ENCODE measurements at regions not wholly inside any gene's neighbourhood (a gene's known extent, or its start where the extent isn't known, plus 50 kb on each side); places are given as distances from the start of the nearest gene placed in this dataset.

GRCh38 chr13:68019901-68020300 lies 789.8 kb upstream of the PCDH9 start:
- Mint-ChIP-seq H3K27ac (ENCODE audit: unreplicated experiment) (no peak overlapping the region), H3K9me3 (ENCODE audit: unreplicated experiment) (no peaks in the 10 kb centered on the region), H3K27me3 (ENCODE audit: low read depth, unreplicated experiment) (no peaks in the 10 kb centered on the region), H3K4me3 (ENCODE audit: unreplicated experiment) (no peak overlapping the region), H3K36me3 (ENCODE audit: low read depth, unreplicated experiment) (no peaks in the 10 kb centered on the region), H3K4me1 (ENCODE audit: low read depth, unreplicated experiment) (peaks cover 2% of the 10 kb centered on the region)
- no peaks in the 10 kb centered on the region for H3K36me3 ChIP-seq (ENCODE audit: insufficient read depth, low read length)
- DNase-seq (ENCODE audit: low read depth) (no peak), FAIRE-seq (no peak)
- H3K79me2 ChIP-seq (ENCODE audit: insufficient read depth, low read length), result no peaks in the 10 kb centered on the region
- H3K27ac ChIP-seq (ENCODE audit: low read depth, low read length), result no peak overlapping the region
- H3K9me3 ChIP-seq (ENCODE audit: insufficient read depth, low read depth, low read length), result no peaks in the 10 kb centered on the region
- no peak overlapping the region for H3K4me2 ChIP-seq (ENCODE audit: low read length)
- H2AFZ ChIP-seq (ENCODE audit: low read depth, low read length), result no peak overlapping the region
- H3K27me3 ChIP-seq (ENCODE audit: insufficient read depth, low read length), result no peaks in the 10 kb centered on the region
- H3K4me1 ChIP-seq (ENCODE audit: insufficient read depth, low read length), result no peaks in the 10 kb centered on the region
- no peaks in the 10 kb centered on the region for H4K20me1 ChIP-seq (ENCODE audit: insufficient read depth, low read length)
- no peak for TF ChIP-seq EZH2 (IDR thresholded peaks at IDR 0.05; ENCODE audit: insufficient read depth, low read length)
- TF ChIP-seq CTCF (IDR thresholded peaks at IDR 0.05; ENCODE audit: insufficient read depth, low read depth, low read length), result no peak
- no peak overlapping the region for H3K4me3 ChIP-seq (ENCODE audit: insufficient read depth, low read depth, low read length)
- H3K9ac ChIP-seq (ENCODE audit: low read length), result no peak overlapping the region

DNA sequence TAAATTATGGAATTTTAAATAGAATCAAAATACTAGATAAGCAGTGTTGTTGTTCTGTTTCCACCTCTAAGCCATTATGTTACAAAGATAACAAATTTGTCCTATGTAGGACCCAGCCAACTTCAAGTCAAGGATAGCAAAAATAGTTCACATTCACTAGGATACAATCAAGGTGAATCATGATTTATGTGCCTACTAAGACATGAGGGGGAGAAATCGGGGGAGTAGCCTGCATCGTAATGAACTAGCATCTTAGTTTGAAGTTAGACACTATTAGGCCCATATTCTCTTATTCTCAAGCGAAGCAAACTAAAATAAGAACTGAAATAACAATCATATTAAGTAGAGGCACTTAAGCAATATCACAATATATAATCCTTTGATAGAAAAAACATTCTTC lies 779.4 kb upstream of the PCDH9 start:
- no peak overlapping the region for H2AFZ ChIP-seq (ENCODE audit: low read depth, low read length)
- no peak overlapping the region for H3K9ac ChIP-seq (ENCODE audit: low read length)
- no peaks in the 10 kb centered on the region for H3K27me3 ChIP-seq (ENCODE audit: insufficient read depth, low read length)
- TF ChIP-seq EZH2 (IDR thresholded peaks at IDR 0.05; ENCODE audit: insufficient read depth, low read length), result no peak
- TF ChIP-seq CTCF (IDR thresholded peaks at IDR 0.05; ENCODE audit: insufficient read depth, low read depth, low read length), result no peak
- no peak overlapping the region for H3K4me3 Mint-ChIP-seq (ENCODE audit: unreplicated experiment)
- no peak overlapping the region for H3K4me2 ChIP-seq (ENCODE audit: low read length)
- no peaks in the 10 kb centered on the region for H4K20me1 ChIP-seq (ENCODE audit: insufficient read depth, low read length)
- no peak overlapping the region for H3K27ac Mint-ChIP-seq (ENCODE audit: unreplicated experiment)
- H3K4me3 ChIP-seq (ENCODE audit: insufficient read depth, low read depth, low read length), result no peak overlapping the region
- DNase-seq (ENCODE audit: low read depth) (no peak), FAIRE-seq (no peak)
- no peaks in the 10 kb centered on the region for H3K4me1 Mint-ChIP-seq (ENCODE audit: low read depth, unreplicated experiment)
- no peak overlapping the region for H3K27ac ChIP-seq (ENCODE audit: low read depth, low read length)
- H3K36me3 ChIP-seq (ENCODE audit: insufficient read depth, low read length), result no peaks in the 10 kb centered on the region
- H3K9me3 ChIP-seq (ENCODE audit: insufficient read depth, low read depth, low read length), result no peaks in the 10 kb centered on the region
- H3K9me3 Mint-ChIP-seq (ENCODE audit: unreplicated experiment), result no peaks in the 10 kb centered on the region
- no peaks in the 10 kb centered on the region for H3K4me1 ChIP-seq (ENCODE audit: insufficient read depth, low read length)
- no peaks in the 10 kb centered on the region for H3K27me3 Mint-ChIP-seq (ENCODE audit: low read depth, unreplicated experiment)
- H3K79me2 ChIP-seq (ENCODE audit: insufficient read depth, low read length), result no peaks in the 10 kb centered on the region
- no peaks in the 10 kb centered on the region for H3K36me3 Mint-ChIP-seq (ENCODE audit: low read depth, unreplicated experiment)

DNA sequence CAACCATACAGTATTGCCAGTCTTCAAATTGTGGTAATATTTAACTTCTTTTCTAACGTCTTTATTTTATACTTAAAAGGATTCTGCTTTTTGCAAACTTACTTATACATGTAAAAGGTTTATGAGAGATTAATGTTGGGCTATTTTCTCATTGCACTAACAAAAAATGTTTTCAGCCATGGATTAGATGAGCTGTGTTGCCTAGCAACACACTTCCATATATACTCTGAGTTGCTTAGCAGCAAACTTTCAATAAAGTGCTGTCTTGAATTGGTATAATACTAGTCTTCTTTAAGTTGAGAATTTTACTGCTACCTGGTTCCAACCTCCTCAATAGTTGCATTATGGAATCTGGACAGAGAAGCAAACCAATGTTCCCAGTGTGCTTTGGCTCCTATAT lies 777.4 kb upstream of the PCDH9 start:
- DNase-seq (ENCODE audit: low read depth) (no peak), FAIRE-seq (no peak)
- no peaks in the 10 kb centered on the region for H3K36me3 Mint-ChIP-seq (ENCODE audit: low read depth, unreplicated experiment)
- peaks cover 2% of the 10 kb centered on the region for H3K9me3 Mint-ChIP-seq (ENCODE audit: unreplicated experiment)
- no peaks in the 10 kb centered on the region for H3K9me3 ChIP-seq (ENCODE audit: insufficient read depth, low read depth, low read length)
- no peak overlapping the region for H3K4me3 Mint-ChIP-seq (ENCODE audit: unreplicated experiment)
- H4K20me1 ChIP-seq (ENCODE audit: insufficient read depth, low read length), result no peaks in the 10 kb centered on the region
- TF ChIP-seq CTCF (IDR thresholded peaks at IDR 0.05; ENCODE audit: insufficient read depth, low read depth, low read length) (no peak), EZH2 (IDR thresholded peaks at IDR 0.05; ENCODE audit: insufficient read depth, low read length) (no peak)
- no peaks in the 10 kb centered on the region for H3K36me3 ChIP-seq (ENCODE audit: insufficient read depth, low read length)
- H3K27me3 Mint-ChIP-seq (ENCODE audit: low read depth, unreplicated experiment), result no peaks in the 10 kb centered on the region
- H3K4me3 ChIP-seq (ENCODE audit: insufficient read depth, low read depth, low read length), result no peak overlapping the region
- no peak overlapping the region for H3K27ac Mint-ChIP-seq (ENCODE audit: unreplicated experiment)
- H2AFZ ChIP-seq (ENCODE audit: low read depth, low read length), result no peak overlapping the region
- no peaks in the 10 kb centered on the region for H3K4me1 Mint-ChIP-seq (ENCODE audit: low read depth, unreplicated experiment)
- H3K79me2 ChIP-seq (ENCODE audit: insufficient read depth, low read length), result no peaks in the 10 kb centered on the region
- no peaks in the 10 kb centered on the region for H3K27me3 ChIP-seq (ENCODE audit: insufficient read depth, low read length)
- H3K4me1 ChIP-seq (ENCODE audit: insufficient read depth, low read length), result no peaks in the 10 kb centered on the region
- H3K9ac ChIP-seq (ENCODE audit: low read length), result no peak overlapping the region
- H3K27ac ChIP-seq (ENCODE audit: low read depth, low read length), result no peak overlapping the region
- H3K4me2 ChIP-seq (ENCODE audit: low read length), result no peak overlapping the region
